ENCODE measurements at regions not wholly inside any gene's neighbourhood (a gene's known extent, or its start where the extent isn't known, plus 50 kb on each side); places are given as distances from the start of the nearest gene placed in this dataset.
"Not testable (repeated sequence)": the region's sequence is repeated elsewhere in the genome, so short reads cannot be mapped to it uniquely, and the experiment has no call there.

- no peaks in the 10 kb centered on the region for H3K36me3 ChIP-seq
- TF ChIP-seq CTCF (IDR thresholded peaks at IDR 0.05) (no peak), POLR2AphosphoS5 (IDR thresholded peaks at IDR 0.05) (no peak), EP300 (IDR thresholded peaks at IDR 0.05; ENCODE audit: low read depth) (no peak), POLR2A (IDR thresholded peaks at IDR 0.05) (no peak)
- no peaks in the 10 kb centered on the region for H3K4me1 ChIP-seq
- H3K4me3 ChIP-seq: no peak overlapping the region
- DNase-seq: no peak
- no peak overlapping the region for H3K27ac ChIP-seq
- in situ Hi-C loops (cut with MboI; ENCODE audit: low pct_ligation_motif_present in 1 of 4, low pct_unique_long_range_greater_than_20kb in 1 of 4, low sequenced_read_pairs in 3 of 4) (no loop called here), intact Hi-C loops (cut with DNase I; ENCODE audit: low total_unique reads) (no loop called here)
- WGBS, 2 donors (ENCODE audit: low coverage in 1 of 2): 71 to 86% methylated on average over 3 of the region's 3 CpGs
- H3K27me3 ChIP-seq: no peaks in the 10 kb centered on the region
- H3K9me3 ChIP-seq: no peaks in the 10 kb centered on the region
These were observed 694.3 kb upstream of the MGAT4C start for GRCh38 chr12:86950444-86950843.

- H3K27me3 ChIP-seq: no peaks in the 10 kb centered on the region
- in situ Hi-C loops (cut with MboI; ENCODE audit: low pct_ligation_motif_present in 1 of 4, low pct_unique_long_range_greater_than_20kb in 1 of 4, low sequenced_read_pairs in 3 of 4): no loop called here
- H3K4me3 ChIP-seq: no peak overlapping the region
- TF ChIP-seq CTCF (IDR thresholded peaks at IDR 0.05): no peak
- TF ChIP-seq POLR2AphosphoS5 (IDR thresholded peaks at IDR 0.05): no peak
- no peak for TF ChIP-seq POLR2A (IDR thresholded peaks at IDR 0.05)
- no peak for TF ChIP-seq EP300 (IDR thresholded peaks at IDR 0.05; ENCODE audit: low read depth)
- no peaks in the 10 kb centered on the region for H3K36me3 ChIP-seq
- DNase-seq: no peak
- intact Hi-C loops (cut with DNase I; ENCODE audit: low total_unique reads): no loop called here
- H3K27ac ChIP-seq: no peak overlapping the region
- H3K4me1 ChIP-seq: no peaks in the 10 kb centered on the region
- no peaks in the 10 kb centered on the region for H3K9me3 ChIP-seq
- WGBS, 2 donors (ENCODE audit: low coverage in 1 of 2): 5 to 7% methylated on average over 1 of the region's 1 CpG
These were observed 693.9 kb upstream of the MGAT4C start for GRCh38 chr12:86950043-86950442.

GRCh38 chr12:86948851-86949250 lies 692.7 kb upstream of the MGAT4C start:
- H3K27me3 ChIP-seq: no peaks in the 10 kb centered on the region

GRCh38 chr12:86945685-86946196 lies 689.5 kb upstream of the MGAT4C start:
- Histone ChIP-seq H3K9me3 (no peaks in the 10 kb centered on the region), H3K27ac (no peak overlapping the region), H3K36me3 (no peaks in the 10 kb centered on the region), H3K4me3 (no peak overlapping the region), H3K27me3 (no peaks in the 10 kb centered on the region), H3K4me1 (no peaks in the 10 kb centered on the region)
- in situ Hi-C loops (cut with MboI; ENCODE audit: low pct_ligation_motif_present in 1 of 4, low pct_unique_long_range_greater_than_20kb in 1 of 4, low sequenced_read_pairs in 3 of 4): no loop called here
- WGBS, 2 donors (ENCODE audit: low coverage in 1 of 2): 72 to 86% methylated on average over 1 of the region's 1 CpG
- intact Hi-C loops (cut with DNase I; ENCODE audit: low total_unique reads): no loop called here
- no peak for DNase-seq
- TF ChIP-seq CTCF (IDR thresholded peaks at IDR 0.05) (no peak), POLR2AphosphoS5 (IDR thresholded peaks at IDR 0.05) (no peak), POLR2A (IDR thresholded peaks at IDR 0.05) (no peak), EP300 (IDR thresholded peaks at IDR 0.05; ENCODE audit: low read depth) (no peak)

More at GRCh38 chr12:86948851-86949250, 692.7 kb upstream of the MGAT4C start:
- in situ Hi-C loops (cut with MboI; ENCODE audit: low pct_ligation_motif_present in 1 of 4, low pct_unique_long_range_greater_than_20kb in 1 of 4, low sequenced_read_pairs in 3 of 4): no loop called here
- Histone ChIP-seq H3K27ac (no peak overlapping the region), H3K36me3 (no peaks in the 10 kb centered on the region), H3K4me1 (no peaks in the 10 kb centered on the region), H3K4me3 (no peak overlapping the region), H3K9me3 (no peaks in the 10 kb centered on the region)
- no peak for TF ChIP-seq POLR2A (IDR thresholded peaks at IDR 0.05)
- WGBS, 2 donors (ENCODE audit: low coverage in 1 of 2): 73 to 80% methylated on average over 1 of the region's 1 CpG
- DNase-seq: no peak
- intact Hi-C loops (cut with DNase I; ENCODE audit: low total_unique reads): no loop called here

GRCh38 chr12:86944197-86944819 lies 688.1 kb upstream of the MGAT4C start:
- H3K4me1 ChIP-seq; H3K4me3 ChIP-seq; H3K27me3 ChIP-seq; H3K27ac ChIP-seq; H3K36me3 ChIP-seq; H3K9me3 ChIP-seq; intact Hi-C loops (cut with DNase I; ENCODE audit: low total_unique reads); DNase-seq; in situ Hi-C loops (cut with MboI; ENCODE audit: low pct_ligation_motif_present in 1 of 4, low pct_unique_long_range_greater_than_20kb in 1 of 4, low sequenced_read_pairs in 3 of 4): not testable (repeated sequence)
- 65 to 67% methylated on average over 1 to 3 of the region's 3 CpGs for WGBS, 2 donors (ENCODE audit: low coverage in 1 of 2)

Measured in transverse colon (tissue), 4 donors.